DOHH2 (cell line): ENCODE measurements at regions not wholly inside any gene's neighbourhood (a gene's known extent, or its start where the extent isn't known, plus 50 kb on each side); places are given as distances from the start of the nearest gene placed in this dataset.

Experiments used
- EZH2phosphoT487 ChIP-seq: fragments of 200-600 bp; sonication (generic); IDR thresholded peaks from 2 replicates; pipeline ENCODE4 v1.6.1; 2017; ENCODE audit warnings: borderline replicate concordance, mild to moderate bottlenecking, antibody characterized with exemption, low read length, moderate library complexity, mixed read lengths
- TF ChIP-seq, protein P1 (sequence below): fragments of 200-600 bp; sonication (generic); IDR thresholded peaks from one replicate; pipeline ENCODE4 v1.5.1; 2014; ENCODE audit warnings: antibody characterized with exemption, mild to moderate bottlenecking, low read depth, low read length; ENCODE audit not compliant: poor library complexity, severe bottlenecking

DNA sequence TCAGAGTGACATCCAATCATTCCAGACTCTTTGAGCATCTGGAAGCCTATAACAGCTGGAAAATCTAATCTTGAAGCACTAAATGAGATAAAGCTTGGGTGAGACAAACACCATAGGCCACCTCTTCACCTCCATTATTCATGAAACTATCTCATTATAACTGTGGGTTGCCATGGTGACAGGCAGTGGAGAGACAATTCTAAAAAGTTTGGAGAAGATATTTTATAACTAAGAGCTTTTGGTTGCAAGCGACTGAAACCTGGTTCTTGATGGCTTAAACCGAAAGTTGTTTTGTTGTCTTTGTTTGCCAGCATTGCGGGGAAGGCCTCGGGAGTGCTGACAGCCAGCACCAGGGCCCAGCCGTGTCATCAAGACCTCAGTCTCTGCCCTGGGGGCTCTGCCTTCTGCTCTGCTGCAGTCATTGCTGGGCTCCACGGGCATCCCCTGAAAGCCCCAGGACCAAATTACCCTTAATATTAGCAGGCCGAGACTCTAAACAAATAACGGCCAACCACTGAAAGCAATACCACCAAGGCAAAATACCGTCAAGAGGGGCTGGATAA, 353.6 kb upstream of the SFSWAP start:
- TF ChIP-seq, protein P1, sequence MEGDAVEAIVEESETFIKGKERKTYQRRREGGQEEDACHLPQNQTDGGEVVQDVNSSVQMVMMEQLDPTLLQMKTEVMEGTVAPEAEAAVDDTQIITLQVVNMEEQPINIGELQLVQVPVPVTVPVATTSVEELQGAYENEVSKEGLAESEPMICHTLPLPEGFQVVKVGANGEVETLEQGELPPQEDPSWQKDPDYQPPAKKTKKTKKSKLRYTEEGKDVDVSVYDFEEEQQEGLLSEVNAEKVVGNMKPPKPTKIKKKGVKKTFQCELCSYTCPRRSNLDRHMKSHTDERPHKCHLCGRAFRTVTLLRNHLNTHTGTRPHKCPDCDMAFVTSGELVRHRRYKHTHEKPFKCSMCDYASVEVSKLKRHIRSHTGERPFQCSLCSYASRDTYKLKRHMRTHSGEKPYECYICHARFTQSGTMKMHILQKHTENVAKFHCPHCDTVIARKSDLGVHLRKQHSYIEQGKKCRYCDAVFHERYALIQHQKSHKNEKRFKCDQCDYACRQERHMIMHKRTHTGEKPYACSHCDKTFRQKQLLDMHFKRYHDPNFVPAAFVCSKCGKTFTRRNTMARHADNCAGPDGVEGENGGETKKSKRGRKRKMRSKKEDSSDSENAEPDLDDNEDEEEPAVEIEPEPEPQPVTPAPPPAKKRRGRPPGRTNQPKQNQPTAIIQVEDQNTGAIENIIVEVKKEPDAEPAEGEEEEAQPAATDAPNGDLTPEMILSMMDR: no peak
- no peak for TF ChIP-seq EZH2phosphoT487
